GM19452 (cell line): ENCODE measurements at regions not wholly inside any gene's neighbourhood (a gene's known extent, or its start where the extent isn't known, plus 50 kb on each side); places are given as distances from the start of the nearest gene placed in this dataset.

ENCODE experiments used
- ATAC-seq: cut with Tn5 transposase; IDR thresholded peaks from one replicate; pipeline ENCODE4 v1.9.1; 2021; ENCODE audit not compliant: unreplicated experiment

GRCh38 chr20:60718743-60719480, 533.1 kb upstream of the CDH4 start:
- no peak for ATAC-seq

- ATAC-seq: no peak
Measured at GRCh38 chr20:60725311-60725906, 526.7 kb upstream of the CDH4 start.

GRCh38 chr20:60727425-60727824, 524.6 kb upstream of the CDH4 start:
- ATAC-seq: no peak

- no peak for ATAC-seq
Measured at GRCh38 chr20:60728705-60729104, 523.4 kb upstream of the CDH4 start.

- ATAC-seq: no peak
Measured at GRCh38 chr20:60729135-60729900, 522.7 kb upstream of the CDH4 start.

GRCh38 chr20:60732322-60732721, 519.7 kb upstream of the CDH4 start:
- no peak for ATAC-seq

- ATAC-seq: no peak
Measured at GRCh38 chr20:60748086-60748485, 504.0 kb upstream of the CDH4 start.

- no peak for ATAC-seq
Measured at GRCh38 chr20:60749804-60750602, 502.1 kb upstream of the CDH4 start.

- no peak for ATAC-seq
Measured at GRCh38 chr20:60750909-60751308, 501.2 kb upstream of the CDH4 start.

- ATAC-seq: no peak
Measured at GRCh38 chr20:60751826-60752225, 500.2 kb upstream of the CDH4 start.

GRCh38 chr20:60752741-60753420, 499.2 kb upstream of the CDH4 start:
- ATAC-seq: no peak

GRCh38 chr20:60754856-60755255, 497.2 kb upstream of the CDH4 start:
- ATAC-seq: no peak

- ATAC-seq: no peak
Measured at GRCh38 chr20:60759651-60760050, 492.4 kb upstream of the CDH4 start.

- no peak for ATAC-seq
Measured at GRCh38 chr20:60760256-60761000, 491.6 kb upstream of the CDH4 start.

- no peak for ATAC-seq
Measured at GRCh38 chr20:60761056-60761455, 491.0 kb upstream of the CDH4 start.

- ATAC-seq: no peak
Measured at GRCh38 chr20:60762386-60762785, 489.7 kb upstream of the CDH4 start.

- ATAC-seq: no peak
Measured at GRCh38 chr20:60764328-60764727, 487.7 kb upstream of the CDH4 start.

- ATAC-seq: no peak
Measured at GRCh38 chr20:60764771-60765170, 487.3 kb upstream of the CDH4 start.

- no peak for ATAC-seq
Measured at GRCh38 chr20:60765821-60766403, 486.1 kb upstream of the CDH4 start.

GRCh38 chr20:60768216-60768615, 483.8 kb upstream of the CDH4 start:
- no peak for ATAC-seq
